Pancreas (tissue), 10 donors: ENCODE measurements at regions not wholly inside any gene's neighbourhood (a gene's known extent, or its start where the extent isn't known, plus 50 kb on each side); places are given as distances from the start of the nearest gene placed in this dataset.
A peak's percentile ranks its signal among the peaks of the same experiment; 100 is the strongest.

Experiments
- ATAC-seq, 4 donors: fragments of 200-7000 bp; cut with Tn5 transposase; one replicate each; pipeline versions ENCODE4 v1.8.0 to v1.9.1; 2020; ENCODE audit warnings: mild to moderate bottlenecking in 4 of 4, moderate library complexity in 4 of 4
- DNase-seq, 6 donors: peaks; one replicate each; pipeline ENCODE4 v3.0.0-alpha.2; 2020
- FAIRE-seq: peaks from 2 replicates; lab custom pipeline; 2012; peaks lifted over from hg19 to GRCh38; lab: Jason Lieb, UNC
- H3K27ac ChIP-seq, 4 donors: fragments of 200-600 bp; sonication (generic); 1 replicate in 3 of 4; 2 replicates in 1 of 4; pipeline versions ENCODE4 v1.5.0 to v1.8.0; 2020
- H3K27me3 ChIP-seq, 4 donors: fragments of 200-600 bp; one replicate each; pipeline ENCODE4 v1.8.0; 2021
- H3K36me3 ChIP-seq, 3 donors: fragments of 200-600 bp; sonication (generic) in 1 of 3; one replicate each; pipeline versions ENCODE4 v1.5.0 to v1.8.0; 2020 to 2021
- H3K4me1 ChIP-seq, 3 donors: fragments of 200-600 bp; one replicate each; pipeline ENCODE4 v1.8.0; 2021
- H3K4me3 ChIP-seq, 4 donors: fragments of 200-600 bp; sonication (generic) in 2 of 4; one replicate each; pipeline versions ENCODE4 v1.5.0 to v1.8.0; 2020 to 2021
- H3K9me3 ChIP-seq, 4 donors: fragments of 200-600 bp; one replicate each; pipeline ENCODE4 v1.8.0; 2021
- WGBS, 2 donors: extraction: QIAGEN DNeasy Blood & Tissue Kit; methylation state at CpG; one replicate each; pipeline ENCODE4 v1.1.7; 2013; 5-methylcytosine and 5-hydroxymethylcytosine counted together
- intact Hi-C, 3 donors: fragments of 100-400 bp; cut with DNase I; formaldehyde crosslinking; loops; one replicate each; pipeline versions ENCODE4 v1.11.1 to v1.14.2; 2022
- TF ChIP-seq, protein P1 (sequence below), 4 donors: fragments of 200-600 bp; sonication (generic) in 3 of 4; IDR thresholded peaks; one replicate each; pipeline versions ENCODE4 v1.5.0 to v1.8.0; 2021; ENCODE audit warnings: antibody characterized with exemption in 4 of 4
- donor health status: healthy with polysubstance abuse.
- donor health status: DM: no; HTN: no; CAD: no; lungs with moderate emphysema.
- donor health status: DM: no; HTN: no; CAD: no.
- donor health status: control.
- donor health status: control.
- donor health status: Bipolar disorder and iron deficiency.
- donor health status: DM: yes; HTN: yes; CAD: no.
- donor health status: DM: no; HTN: no; CAD: no.
- donor health status: DM: no; HTN: no; CAD: no.
- donor health status: DM: yes; HTN: yes; CAD: no.

DNA sequence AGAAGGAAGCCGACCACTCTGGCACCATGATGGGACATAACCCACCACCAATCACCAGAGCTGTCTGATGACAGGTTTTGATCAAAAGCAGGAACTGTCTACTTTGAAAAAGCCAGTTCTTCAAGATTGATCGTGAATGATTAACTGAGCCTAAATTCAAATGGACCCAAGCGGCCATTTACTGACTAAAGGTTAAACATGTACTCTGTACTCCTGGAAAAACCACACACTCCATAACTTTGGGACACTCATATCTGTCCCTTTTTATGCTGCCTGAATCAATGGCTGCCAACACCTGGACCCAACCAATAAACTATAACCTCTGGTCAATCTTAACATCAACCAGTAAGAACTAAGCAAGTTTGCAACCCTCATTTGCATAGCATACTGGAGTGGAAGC lies 206.6 kb downstream of the URB2 start:
- 52 to 60% methylated on average over 3 of the region's 3 CpGs for WGBS, 2 donors

DNA sequence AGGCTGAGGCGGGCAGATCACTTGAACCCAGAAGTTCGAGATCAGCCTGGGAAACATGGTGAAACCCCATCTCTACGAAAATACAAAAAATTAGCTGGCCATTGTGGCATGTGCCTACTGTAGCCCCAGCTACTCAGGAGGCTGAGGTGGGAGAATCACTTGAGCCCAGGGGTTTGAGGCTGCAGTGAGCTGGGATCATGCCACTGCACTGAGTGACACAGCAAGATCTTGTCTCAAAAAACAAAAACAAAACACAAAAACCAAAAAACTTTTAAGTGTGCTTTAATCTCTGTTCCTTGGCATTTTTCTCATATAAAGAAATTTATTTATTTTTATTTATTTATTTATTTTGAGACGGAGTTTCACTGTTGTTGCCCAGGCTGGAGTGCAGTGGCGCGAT lies 208.2 kb downstream of the URB2 start:
- Histone ChIP-seq H3K4me3 (no peak overlapping the region), H3K36me3 (no peaks in the 10 kb centered on the region), H3K27me3 (no peaks in the 10 kb centered on the region), H3K9me3 (no peaks in the 10 kb centered on the region), H3K4me1 (no peaks in the 10 kb centered on the region), H3K27ac (no peak overlapping the region)
- 93 to 96% methylated on average over 6 of the region's 6 CpGs for WGBS, 2 donors
- ATAC-seq (no peak), FAIRE-seq (no peak), DNase-seq (no peak)
- TF ChIP-seq, protein P1, sequence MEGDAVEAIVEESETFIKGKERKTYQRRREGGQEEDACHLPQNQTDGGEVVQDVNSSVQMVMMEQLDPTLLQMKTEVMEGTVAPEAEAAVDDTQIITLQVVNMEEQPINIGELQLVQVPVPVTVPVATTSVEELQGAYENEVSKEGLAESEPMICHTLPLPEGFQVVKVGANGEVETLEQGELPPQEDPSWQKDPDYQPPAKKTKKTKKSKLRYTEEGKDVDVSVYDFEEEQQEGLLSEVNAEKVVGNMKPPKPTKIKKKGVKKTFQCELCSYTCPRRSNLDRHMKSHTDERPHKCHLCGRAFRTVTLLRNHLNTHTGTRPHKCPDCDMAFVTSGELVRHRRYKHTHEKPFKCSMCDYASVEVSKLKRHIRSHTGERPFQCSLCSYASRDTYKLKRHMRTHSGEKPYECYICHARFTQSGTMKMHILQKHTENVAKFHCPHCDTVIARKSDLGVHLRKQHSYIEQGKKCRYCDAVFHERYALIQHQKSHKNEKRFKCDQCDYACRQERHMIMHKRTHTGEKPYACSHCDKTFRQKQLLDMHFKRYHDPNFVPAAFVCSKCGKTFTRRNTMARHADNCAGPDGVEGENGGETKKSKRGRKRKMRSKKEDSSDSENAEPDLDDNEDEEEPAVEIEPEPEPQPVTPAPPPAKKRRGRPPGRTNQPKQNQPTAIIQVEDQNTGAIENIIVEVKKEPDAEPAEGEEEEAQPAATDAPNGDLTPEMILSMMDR (IDR thresholded peaks at IDR 0.05), result no peak
- intact Hi-C loops, result no loop called here

More for the DNA sequence above, 206.6 kb downstream of the URB2 start:
- intact Hi-C loops, result no loop called here
- Histone ChIP-seq H3K27me3 (no peaks in the 10 kb centered on the region), H3K4me1 (no peaks in the 10 kb centered on the region), H3K36me3 (no peaks in the 10 kb centered on the region), H3K27ac (no peak overlapping the region), H3K4me3 (no peak overlapping the region), H3K9me3 (no peaks in the 10 kb centered on the region)
- FAIRE-seq, result no peak
- ATAC-seq, result peak in 3 of 4 donors; percentile 37 to 52 (median 48)
- TF ChIP-seq, protein P1 (IDR thresholded peaks at IDR 0.05), result no peak
- no peak for DNase-seq

DNA sequence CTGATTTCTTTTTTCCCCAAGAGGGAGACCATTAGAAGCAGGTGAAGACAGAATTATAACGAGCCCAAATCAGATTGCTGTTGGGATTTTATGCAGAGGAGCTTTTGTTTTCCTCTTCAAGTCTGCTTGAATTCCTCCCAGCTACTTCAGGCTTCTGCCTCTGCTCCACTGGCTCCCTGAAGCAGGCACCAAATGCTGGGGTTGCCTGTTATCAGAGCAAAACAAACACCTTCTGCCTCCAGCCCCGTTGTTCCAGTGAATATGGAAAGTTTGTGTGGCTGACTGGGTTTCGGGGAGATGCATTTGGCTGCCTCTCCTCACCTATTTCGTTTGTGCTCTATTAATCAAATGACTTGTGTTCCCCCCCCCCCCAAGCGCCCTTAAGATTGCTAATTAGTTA lies 209.2 kb downstream of the URB2 start:
- DNase-seq (no peak), ATAC-seq (peak in 1 of 4 donors; percentile 20), FAIRE-seq (no peak)
- Histone ChIP-seq H3K27me3 (no peaks in the 10 kb centered on the region), H3K4me3 (no peak overlapping the region), H3K36me3 (no peaks in the 10 kb centered on the region), H3K9me3 (no peaks in the 10 kb centered on the region), H3K4me1 (no peaks in the 10 kb centered on the region), H3K27ac (no peak overlapping the region)
- intact Hi-C loops, result no loop called here
- TF ChIP-seq, protein P1 (IDR thresholded peaks at IDR 0.05), result no peak
- WGBS, 2 donors, result 32 to 41% methylated on average over 5 of the region's 5 CpGs

DNA sequence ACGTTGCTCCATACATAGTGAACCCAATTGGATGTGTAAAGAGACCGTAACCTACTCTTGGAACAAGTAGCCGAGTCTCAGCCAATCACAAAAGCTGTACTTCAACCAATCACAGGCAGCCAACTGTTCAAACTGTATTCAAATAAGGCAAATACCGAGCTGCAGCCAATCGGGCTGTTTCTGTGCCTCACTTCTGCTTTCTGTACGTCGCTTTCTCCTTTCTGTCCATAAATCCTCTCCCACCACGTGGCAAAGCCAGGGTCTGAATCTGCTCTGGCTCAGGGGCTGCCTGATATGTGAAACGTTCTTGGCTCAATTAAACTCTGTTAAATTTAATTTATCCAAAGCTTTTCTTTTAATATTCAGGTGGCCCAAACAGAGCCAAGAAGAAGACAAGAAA lies 210.3 kb downstream of the URB2 start:
- Histone ChIP-seq H3K9me3 (no peaks in the 10 kb centered on the region), H3K4me1 (no peaks in the 10 kb centered on the region), H3K27me3 (no peaks in the 10 kb centered on the region), H3K36me3 (no peaks in the 10 kb centered on the region), H3K4me3 (no peak overlapping the region), H3K27ac (no peak overlapping the region)
- no peak for ATAC-seq
- 83 to 91% methylated on average over 9 of the region's 9 CpGs for WGBS, 2 donors
- no peak for DNase-seq
- TF ChIP-seq, protein P1 (IDR thresholded peaks at IDR 0.05), result no peak
- FAIRE-seq, result no peak
- intact Hi-C loops, result no loop called here

DNA sequence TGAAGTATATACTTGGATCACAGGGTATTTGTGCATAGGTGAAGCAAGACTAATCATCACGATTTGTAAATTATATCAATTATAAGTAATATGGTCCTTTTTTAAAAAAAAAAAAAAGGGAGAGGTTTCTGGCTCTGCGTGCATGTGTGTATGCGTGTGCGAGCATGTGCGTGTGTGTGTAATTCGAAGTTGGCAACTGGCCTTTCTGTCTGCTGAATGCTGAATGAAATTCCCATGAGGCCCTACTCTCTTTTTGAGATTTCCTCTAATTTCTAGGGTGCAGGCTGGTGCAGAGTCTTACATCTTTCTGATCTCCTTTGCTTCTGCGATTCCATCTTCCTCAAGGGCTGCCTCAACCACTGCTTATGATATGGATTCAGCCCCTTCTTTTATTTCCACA lies 212.2 kb downstream of the URB2 start:
- H3K27me3 ChIP-seq, result no peaks in the 10 kb centered on the region
- ATAC-seq, result no peak
- FAIRE-seq, result no peak
- WGBS, 2 donors, result 88 to 91% methylated on average over 7 of the region's 7 CpGs
- TF ChIP-seq, protein P1 (IDR thresholded peaks at IDR 0.05), result no peak
- no peaks in the 10 kb centered on the region for H3K36me3 ChIP-seq
- H3K4me1 ChIP-seq, result peaks cover 0 to 1% (median under 1%) of the 10 kb centered on the region in 3 donors
- no peak for DNase-seq
- intact Hi-C loops, result no loop called here
- no peak overlapping the region for H3K27ac ChIP-seq
- H3K4me3 ChIP-seq, result no peak overlapping the region
- no peaks in the 10 kb centered on the region for H3K9me3 ChIP-seq
